ENCODE measurements at regions not wholly inside any gene's neighbourhood (a gene's known extent, or its start where the extent isn't known, plus 50 kb on each side); places are given as distances from the start of the nearest gene placed in this dataset.

DNA sequence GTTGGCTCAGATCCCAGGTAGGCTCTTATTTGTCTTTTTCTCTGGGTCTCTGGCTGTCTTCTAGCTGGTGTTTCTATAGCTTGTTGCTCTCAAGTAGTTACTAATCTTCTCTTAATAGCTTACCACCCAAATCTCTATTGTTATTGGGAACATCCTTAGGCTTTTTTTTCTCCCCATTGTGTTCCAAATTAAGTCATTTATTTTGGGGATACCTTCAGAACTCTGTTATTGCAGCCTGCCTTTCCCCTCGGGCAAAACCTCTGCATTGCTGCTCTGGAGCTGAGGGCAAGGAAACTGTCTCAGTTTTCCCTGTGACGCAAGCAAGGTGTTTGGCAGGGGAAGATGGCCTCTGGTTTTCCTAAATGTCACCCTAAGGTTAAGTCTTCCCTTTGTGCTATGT, 113.3 kb upstream of the XIST start:
- TF ChIP-seq EZH2 (IDR thresholded peaks at IDR 0.05) (no peak), POLR2AphosphoS5 (IDR thresholded peaks at IDR 0.05; ENCODE audit: borderline replicate concordance, low read depth, low read length) (no peak)

All from SK-N-MC (cell line).